NT2/D1 (cell line): ENCODE measurements at regions not wholly inside any gene's neighbourhood (a gene's known extent, or its start where the extent isn't known, plus 50 kb on each side); places are given as distances from the start of the nearest gene placed in this dataset.

Experiments
- DNase-seq: peaks from one replicate; pipeline ENCODE4 v3.0.0-alpha.2; 2011; ENCODE audit warnings: low read depth, low spot score
- H3K27me3 ChIP-seq: 2 replicates; pipeline ENCODE4 v1.6.0; 2011; ENCODE audit warnings: mild to moderate bottlenecking; ENCODE audit not compliant: insufficient read length, insufficient read depth
- H3K36me3 ChIP-seq: 2 replicates; pipeline ENCODE4 v1.6.1; 2011; ENCODE audit warnings: mild to moderate bottlenecking, low read length, mixed read lengths; ENCODE audit not compliant: insufficient read depth, insufficient read length
- H3K4me1 ChIP-seq: 2 replicates; pipeline ENCODE4 v1.5.1; 2011; ENCODE audit not compliant: insufficient read depth, insufficient read length
- H3K4me3 ChIP-seq: 2 replicates; pipeline ENCODE4 v1.5.1; 2011; ENCODE audit warnings: low read depth; ENCODE audit not compliant: insufficient read length
- H3K9ac ChIP-seq: 2 replicates; pipeline ENCODE4 v1.6.0; 2011; ENCODE audit warnings: low read depth; ENCODE audit not compliant: insufficient read length
- H3K9me3 ChIP-seq: 2 replicates; pipeline ENCODE4 v1.5.1; 2011; ENCODE audit warnings: mild to moderate bottlenecking, low read length; ENCODE audit not compliant: insufficient read depth
- SUZ12 ChIP-seq: IDR thresholded peaks from 2 replicates; pipeline ENCODE4 v1.6.1; 2011; ENCODE audit not compliant: insufficient read length, insufficient read depth; ENCODE audit errors: extremely low read depth
- YY1 ChIP-seq: IDR thresholded peaks from 2 replicates; pipeline ENCODE4 v1.6.1; 2011; ENCODE audit not compliant: insufficient read length, insufficient read depth
- ZNF274 ChIP-seq: IDR thresholded peaks from 2 replicates; pipeline ENCODE4 v1.6.1; 2011; ENCODE audit warnings: mild to moderate bottlenecking, low read depth, low read length

DNA sequence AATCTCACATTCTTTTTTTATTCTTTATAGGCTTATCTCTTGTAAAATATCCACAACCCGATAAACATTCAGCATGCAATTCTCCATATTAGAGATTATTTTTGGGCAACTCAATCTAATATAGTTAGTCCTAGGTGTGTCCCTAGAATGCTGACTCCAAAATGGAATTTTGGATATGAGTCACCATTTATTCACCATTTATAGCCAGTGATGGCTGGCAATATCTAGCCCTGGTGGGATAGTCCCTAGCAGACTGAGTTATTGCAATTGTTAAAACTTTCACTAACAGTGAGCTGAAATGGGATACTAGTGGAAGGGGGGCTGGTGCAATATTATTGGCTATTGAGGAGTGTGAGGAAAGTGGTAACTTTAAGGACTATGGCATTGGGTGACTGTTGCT lies 401.6 kb downstream of the SLC4A3 start:
- Histone ChIP-seq H3K27me3 (no peaks in the 10 kb centered on the region), H3K36me3 (no peaks in the 10 kb centered on the region), H3K4me1 (no peaks in the 10 kb centered on the region), H3K9ac (no peak overlapping the region), H3K4me3 (no peak overlapping the region), H3K9me3 (no peaks in the 10 kb centered on the region; the same call in 1 of the 2 replicates)
- TF ChIP-seq SUZ12 (no peak), ZNF274 (no peak), YY1 (no peak)
- DNase-seq, result no peak

DNA sequence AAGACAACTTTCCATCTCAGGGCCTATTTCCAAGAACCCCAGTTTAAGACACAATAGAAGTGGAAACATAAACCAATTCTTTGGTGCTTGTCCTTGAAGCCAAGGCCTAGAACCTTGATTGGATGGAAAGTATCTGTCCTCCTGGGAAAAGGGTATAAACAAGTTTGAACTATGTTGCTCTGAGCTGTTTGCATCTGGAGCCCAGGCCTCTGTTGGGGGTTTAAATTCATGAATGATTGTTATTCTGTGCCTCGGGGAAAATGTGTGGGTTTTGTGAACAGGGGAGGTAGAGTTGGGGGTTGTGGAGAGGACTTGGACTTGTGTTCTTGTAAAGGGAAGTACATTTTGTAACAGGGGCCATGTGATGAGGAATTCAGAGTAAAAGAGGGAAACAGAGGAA lies 406.1 kb downstream of the SLC4A3 start:
- DNase-seq, result no peak
- Histone ChIP-seq H3K4me1 (peaks cover 3% of the 10 kb centered on the region), H3K4me3 (no peak overlapping the region), H3K27me3 (no peaks in the 10 kb centered on the region), H3K9ac (no peak overlapping the region), H3K36me3 (no peaks in the 10 kb centered on the region), H3K9me3 (0 out of 2 replicates have a peak, but pooled peaks cover 6% of the 10 kb centered on the region)
- TF ChIP-seq SUZ12, result no peak
- no peak for TF ChIP-seq YY1
- TF ChIP-seq ZNF274, result no peak

DNA sequence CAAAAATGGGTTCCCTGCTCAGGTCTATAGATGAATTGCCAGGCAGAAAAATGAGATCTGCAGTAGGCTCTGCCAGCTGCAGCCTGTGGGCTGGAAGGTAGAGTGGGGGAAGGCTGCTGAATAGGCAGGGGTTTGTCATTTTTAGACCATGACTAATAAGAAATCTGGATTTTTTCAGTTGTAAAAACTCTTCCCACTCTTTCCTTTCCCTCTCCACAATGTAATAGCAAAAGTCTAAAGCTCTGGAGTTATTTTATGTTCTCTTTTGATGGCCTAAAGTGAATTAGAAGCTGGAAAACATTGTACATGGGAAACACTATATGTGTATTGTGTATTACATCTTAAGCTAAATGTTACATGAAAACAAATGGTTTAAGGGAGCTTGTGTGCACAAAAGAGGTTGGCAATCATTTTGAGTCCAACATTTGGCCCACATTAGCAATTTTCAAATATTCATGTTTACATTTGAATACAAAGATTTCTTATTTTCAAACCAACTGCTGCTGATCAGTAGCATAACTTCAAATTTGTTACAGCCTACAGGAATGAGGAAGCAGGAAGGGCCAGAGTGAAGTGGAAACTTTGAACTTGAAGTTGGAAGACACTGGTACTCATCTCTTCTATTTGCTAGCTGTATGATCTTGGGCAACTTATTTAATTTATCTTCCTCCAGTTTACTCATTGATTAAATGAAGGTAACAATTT lies 407.1 kb downstream of the SLC4A3 start:
- Histone ChIP-seq H3K9ac (no peak overlapping the region), H3K36me3 (no peaks in the 10 kb centered on the region), H3K27me3 (no peaks in the 10 kb centered on the region), H3K9me3 (0 out of 2 replicates have a peak, but pooled peaks cover 6% of the 10 kb centered on the region), H3K4me3 (no peak overlapping the region), H3K4me1 (peaks cover 3% of the 10 kb centered on the region)
- TF ChIP-seq ZNF274 (no peak), SUZ12 (no peak), YY1 (no peak)
- no peak for DNase-seq

DNA sequence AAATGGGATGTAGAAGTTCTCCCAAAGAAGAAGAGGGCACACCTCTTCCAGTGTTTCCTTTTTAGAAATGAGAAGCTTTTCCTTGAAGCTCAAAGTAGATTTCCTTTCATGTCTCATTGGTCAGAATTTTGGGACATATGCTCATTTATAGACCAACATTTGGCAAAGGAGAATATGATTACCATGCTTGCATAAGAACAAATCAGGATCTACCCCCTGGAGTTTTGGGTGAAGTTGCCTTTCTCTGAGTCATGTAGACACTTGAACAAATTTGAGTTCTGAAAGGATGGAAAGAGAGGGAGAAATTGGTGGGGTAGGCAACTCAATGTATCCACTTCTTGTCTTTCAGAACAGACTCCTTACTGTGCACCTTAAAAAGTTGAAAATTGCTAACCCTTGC lies 409.0 kb downstream of the SLC4A3 start:
- Histone ChIP-seq H3K4me3 (no peak overlapping the region), H3K9me3 (peaks cover 11% of the 10 kb centered on the region; the same call in 1 of the 2 replicates), H3K36me3 (no peaks in the 10 kb centered on the region), H3K9ac (no peak overlapping the region), H3K4me1 (peaks cover 3% of the 10 kb centered on the region), H3K27me3 (no peaks in the 10 kb centered on the region)
- TF ChIP-seq SUZ12, result no peak
- TF ChIP-seq YY1, result no peak
- no peak for TF ChIP-seq ZNF274
- DNase-seq, result no peak

DNA sequence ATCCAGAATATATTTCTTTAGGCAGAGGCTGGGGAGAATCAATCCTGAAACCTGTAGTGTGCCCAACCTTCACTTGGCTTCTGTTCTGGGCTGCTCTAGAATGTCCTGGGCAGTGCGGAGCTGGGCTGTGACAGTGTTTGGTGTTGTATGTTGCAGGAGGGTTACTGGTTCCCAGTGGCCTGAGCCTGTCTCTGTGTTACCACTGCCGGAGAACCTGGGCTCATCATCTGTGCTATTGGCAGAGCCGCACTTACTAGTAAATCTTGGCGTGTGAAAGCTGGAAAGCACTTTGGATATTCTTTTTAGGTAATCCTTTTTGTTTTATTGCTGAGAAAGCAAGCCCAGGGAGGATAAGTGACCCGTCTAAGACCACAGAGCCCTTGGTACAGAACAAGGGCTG lies 412.9 kb downstream of the SLC4A3 start:
- H3K9me3 ChIP-seq, result peaks cover 13% of the 10 kb centered on the region; the same call in 1 of the 2 replicates
- TF ChIP-seq ZNF274, result no peak
- no peak for TF ChIP-seq YY1
- TF ChIP-seq SUZ12, result no peak
- no peaks in the 10 kb centered on the region for H3K36me3 ChIP-seq
- no peaks in the 10 kb centered on the region for H3K27me3 ChIP-seq
- no peaks in the 10 kb centered on the region for H3K4me1 ChIP-seq
- H3K4me3 ChIP-seq, result no peak overlapping the region
- no peak for DNase-seq
- H3K9ac ChIP-seq, result no peak overlapping the region

DNA sequence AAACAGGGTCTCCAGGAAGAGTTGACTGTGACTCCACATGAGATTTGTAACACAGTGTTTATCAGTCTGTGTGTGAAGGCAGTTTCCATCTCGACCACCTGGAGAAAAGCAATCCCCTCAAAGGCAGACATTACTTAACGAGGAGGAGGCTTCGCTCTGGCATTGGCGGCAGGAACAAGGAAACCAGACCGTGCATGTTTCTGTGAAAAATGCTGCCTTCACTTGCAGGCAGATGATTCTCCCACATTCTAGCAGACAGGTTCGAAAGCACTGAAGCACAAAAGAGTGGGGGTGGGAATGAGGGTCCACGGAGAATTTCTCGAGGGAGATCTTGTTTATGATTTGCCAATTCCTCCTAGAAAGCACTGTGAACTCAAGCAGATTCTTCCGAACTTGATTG lies 414.0 kb downstream of the SLC4A3 start:
- peaks cover 7% of the 10 kb centered on the region; the same call in 1 of the 2 replicates for H3K9me3 ChIP-seq
- no peaks in the 10 kb centered on the region for H3K27me3 ChIP-seq
- TF ChIP-seq ZNF274, result no peak
- TF ChIP-seq SUZ12, result no peak
- TF ChIP-seq YY1, result no peak
- no peak overlapping the region for H3K4me3 ChIP-seq
- H3K9ac ChIP-seq, result no peak overlapping the region
- no peak for DNase-seq
- H3K36me3 ChIP-seq, result no peaks in the 10 kb centered on the region
- H3K4me1 ChIP-seq, result no peaks in the 10 kb centered on the region

DNA sequence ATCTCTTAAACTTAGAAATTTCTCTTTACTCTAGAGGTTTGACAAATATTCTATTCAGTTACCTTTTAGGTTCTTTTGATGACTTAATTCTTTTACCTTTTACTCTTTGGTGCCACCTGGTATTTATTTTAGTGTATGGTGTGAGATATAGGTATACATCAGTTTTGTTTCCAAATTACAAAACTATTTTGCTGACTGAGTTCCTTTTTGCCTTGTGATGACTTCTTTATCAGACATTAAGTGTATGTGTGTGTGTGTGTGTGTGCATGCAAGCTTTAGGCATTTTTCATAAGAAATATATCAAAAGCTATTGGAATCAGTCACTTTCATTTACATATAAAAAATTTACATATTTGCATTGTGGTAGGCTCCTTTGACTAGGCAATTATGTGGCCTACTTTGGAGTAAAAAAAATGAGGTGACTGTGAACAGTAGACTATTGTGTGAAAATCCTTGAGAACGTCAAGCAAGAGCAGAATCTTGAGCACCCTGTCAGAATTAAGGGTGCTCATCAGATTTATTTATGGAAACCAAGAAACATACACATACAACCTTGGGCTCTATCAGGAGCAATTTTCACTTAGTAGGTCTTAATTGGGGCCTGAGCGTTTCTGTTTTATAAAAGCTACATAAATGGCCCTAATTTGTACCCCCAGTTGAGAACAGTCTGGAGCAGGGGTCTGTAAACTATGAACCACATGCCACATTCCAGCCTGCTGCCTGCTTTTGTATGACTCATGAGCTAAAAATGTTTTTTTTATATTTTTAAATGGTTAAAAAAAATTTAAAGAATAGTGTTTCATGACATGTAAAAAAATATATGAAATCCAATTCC lies 415.9 kb downstream of the SLC4A3 start:
- Histone ChIP-seq H3K4me1 (no peaks in the 10 kb centered on the region), H3K9ac (no peak overlapping the region), H3K9me3 (peaks cover 7% of the 10 kb centered on the region; the same call in 1 of the 2 replicates), H3K27me3 (no peaks in the 10 kb centered on the region), H3K4me3 (no peak overlapping the region), H3K36me3 (no peaks in the 10 kb centered on the region)
- DNase-seq, result no peak
- TF ChIP-seq ZNF274, result no peak
- no peak for TF ChIP-seq SUZ12
- TF ChIP-seq YY1, result no peak
